SIG-M5 treated with dmso at 0.1 percent for 504 hours (cell line): ENCODE measurements at regions not wholly inside any gene's neighbourhood (a gene's known extent, or its start where the extent isn't known, plus 50 kb on each side); places are given as distances from the start of the nearest gene placed in this dataset.

Experiments
- DNase-seq: peaks from one replicate; lab custom pipeline; 2025; ENCODE audit not compliant: unreplicated experiment; lab: John Stamatoyannopoulos, UW

DNA sequence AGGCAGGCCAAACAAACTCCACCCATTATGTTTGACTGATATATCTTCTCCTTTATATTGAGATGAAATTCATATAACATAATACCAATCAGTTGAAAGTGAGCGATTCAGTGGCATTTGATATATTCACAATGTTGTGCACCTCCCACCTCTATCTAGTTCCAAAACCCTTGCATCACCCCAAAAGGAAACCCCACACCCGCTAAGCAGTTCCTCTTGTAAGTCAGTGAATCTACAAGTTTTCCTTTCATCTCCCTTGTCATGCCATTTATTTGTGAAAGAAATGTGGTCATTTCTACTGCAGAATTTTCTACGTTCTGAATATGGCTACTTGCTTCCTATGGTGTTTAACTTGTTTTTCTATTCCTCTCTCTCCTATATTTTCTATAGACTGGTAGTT is 99.4 kb upstream of the PTPN3 start:
- DNase-seq, result no peak

DNA sequence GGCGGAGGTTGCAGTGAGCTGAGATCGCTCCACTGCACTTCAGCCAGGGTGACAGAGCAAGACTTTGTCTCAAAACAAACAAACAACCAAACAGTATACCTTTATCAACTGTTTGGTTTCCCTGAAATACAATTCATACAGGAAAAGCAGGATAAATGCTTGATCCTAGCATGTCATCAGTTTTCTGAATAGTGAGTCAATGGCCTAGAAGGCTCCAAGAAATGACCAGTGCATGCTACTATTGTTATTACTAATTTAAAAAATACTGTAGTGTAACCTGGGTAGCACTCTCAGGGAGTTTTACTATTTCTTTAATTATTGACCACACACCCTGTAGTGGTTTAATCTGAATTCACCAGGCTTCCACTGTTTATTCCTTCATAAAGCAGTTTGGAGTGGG is 101.0 kb upstream of the PTPN3 start:
- no peak for DNase-seq

DNA sequence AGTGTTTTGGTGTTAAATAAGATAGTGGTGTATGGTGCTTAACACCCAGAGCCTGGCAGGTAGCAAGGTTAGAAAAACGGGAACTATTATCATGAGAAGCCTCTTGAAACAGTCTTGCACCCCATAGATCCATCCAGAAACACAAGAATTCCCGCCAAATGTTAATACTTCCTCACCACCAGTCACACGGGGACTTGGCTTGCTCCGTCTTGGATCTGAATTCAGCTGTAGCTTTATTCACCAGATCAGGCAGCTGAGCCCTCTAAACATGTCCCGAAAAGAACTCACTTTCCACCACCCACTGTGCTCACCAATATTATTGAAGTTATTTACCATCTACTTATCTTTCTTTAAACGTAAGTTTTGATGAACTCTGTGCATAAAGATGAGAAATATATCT is 101.6 kb upstream of the PTPN3 start:
- no peak for DNase-seq

DNA sequence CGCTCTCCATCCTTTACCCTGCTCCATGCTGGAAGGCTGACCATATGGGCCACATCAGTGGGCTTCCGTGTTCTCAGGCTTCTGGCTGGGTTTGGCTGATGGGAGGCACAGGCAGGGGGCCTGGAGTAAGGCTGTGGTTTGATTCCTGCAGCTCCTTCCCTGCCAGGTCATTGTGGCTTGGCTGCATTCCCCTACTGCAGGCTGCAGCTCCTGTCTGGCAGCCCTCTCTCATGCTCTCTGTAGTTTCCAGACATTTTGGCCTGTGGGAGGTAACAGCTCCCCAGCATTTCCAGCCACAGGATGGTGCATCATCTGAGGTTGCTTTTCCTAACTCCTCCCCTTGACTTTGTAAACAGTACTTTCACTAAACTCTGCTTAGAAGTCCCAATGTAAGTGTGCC is 102.0 kb upstream of the PTPN3 start:
- DNase-seq, result peak; percentile 2

DNA sequence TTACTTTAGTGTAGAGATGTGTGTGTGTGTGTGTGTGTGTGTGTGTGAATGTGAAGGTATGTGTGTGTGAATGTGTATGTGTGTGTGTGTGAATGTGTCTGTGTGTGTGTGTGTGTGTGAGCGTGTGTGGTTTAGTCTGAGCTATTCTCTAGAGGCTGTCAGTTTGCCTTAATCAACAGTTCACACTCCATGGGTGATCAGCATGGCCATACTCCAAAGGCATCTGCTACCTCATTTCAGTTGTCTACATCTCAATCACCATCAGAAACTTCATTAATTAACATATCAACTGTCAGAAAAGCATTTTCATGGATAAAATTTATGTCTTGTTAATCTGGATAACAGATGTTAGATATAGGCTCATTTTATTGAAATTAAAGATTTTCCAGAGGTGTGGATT is 103.1 kb upstream of the PTPN3 start:
- DNase-seq, result no peak

DNA sequence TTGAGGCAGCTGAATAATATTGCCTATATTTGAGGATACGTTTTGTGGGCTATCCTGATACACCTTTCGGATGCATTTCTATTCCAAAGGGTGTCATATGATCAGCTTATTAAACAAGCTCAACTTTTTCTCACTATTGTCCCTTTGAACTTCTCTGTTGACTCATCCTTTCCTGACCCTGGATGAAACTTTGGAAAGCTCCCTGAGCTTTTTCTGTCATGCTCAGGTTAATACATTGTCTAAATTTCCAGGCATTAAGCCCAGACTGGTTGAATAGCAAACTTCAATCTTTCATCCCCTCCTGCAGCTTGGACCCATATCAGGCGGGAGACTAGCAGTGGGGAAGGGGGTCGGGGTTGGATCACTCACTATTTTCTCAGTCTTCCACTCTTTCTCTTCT is 104.9 kb upstream of the PTPN3 start:
- no peak for DNase-seq

DNA sequence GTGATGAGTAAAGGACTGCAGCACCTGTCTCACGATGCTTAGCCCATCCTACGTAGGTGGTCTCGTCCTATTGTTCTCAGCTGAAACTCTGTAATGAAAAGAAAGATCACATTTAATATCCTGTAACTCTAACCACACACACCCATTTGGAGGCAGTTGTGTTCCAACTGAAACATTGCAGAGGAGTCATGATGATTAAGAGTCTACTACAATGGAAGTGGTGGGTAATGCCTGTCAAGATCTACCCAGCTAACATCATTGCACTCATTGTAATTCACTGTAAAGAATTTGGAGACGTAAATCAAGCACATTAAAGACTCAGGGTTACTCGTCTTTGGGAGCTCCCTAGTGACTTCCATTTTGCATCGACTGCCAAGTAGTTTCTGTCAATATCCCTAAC is 106.0 kb upstream of the PTPN3 start:
- DNase-seq, result no peak

DNA sequence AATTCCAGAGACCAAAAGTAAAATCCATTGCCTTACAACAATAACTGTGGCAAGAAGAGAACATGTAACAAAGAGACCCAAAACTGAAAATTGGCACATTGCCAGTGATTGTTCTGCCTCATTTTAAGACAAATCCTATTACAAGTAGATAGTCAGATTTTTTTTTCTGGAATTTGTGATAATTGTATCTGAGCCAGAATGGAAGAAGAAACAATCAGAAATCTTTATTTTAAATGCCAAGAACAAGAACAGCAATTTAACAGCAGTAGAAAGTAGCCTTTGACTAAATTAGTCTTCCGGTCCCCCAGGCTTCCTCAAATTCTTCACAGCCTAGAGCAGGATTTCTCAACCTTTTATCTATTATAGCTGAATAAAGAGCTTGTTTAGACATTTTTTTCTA is 106.7 kb upstream of the PTPN3 start:
- no peak for DNase-seq

DNA sequence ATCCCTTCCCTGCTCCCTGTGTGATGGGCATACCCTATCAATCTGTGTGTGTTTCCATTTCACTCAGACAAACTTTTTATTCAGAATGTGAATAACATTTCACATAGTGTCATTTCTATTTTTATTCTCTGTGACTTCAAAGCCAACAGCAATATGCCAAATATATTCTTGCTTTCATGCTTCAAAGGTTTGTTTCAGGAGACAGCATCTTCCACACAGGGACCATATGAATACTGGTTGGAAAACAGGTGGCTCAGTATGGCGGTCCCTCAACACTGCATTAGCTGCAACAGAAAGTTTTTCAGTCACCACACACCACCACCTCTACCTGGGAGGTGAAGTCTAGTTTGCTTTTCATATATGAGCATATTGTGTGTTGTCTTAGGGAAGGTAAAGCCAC is 111.0 kb upstream of the PTPN3 start:
- DNase-seq, result no peak

DNA sequence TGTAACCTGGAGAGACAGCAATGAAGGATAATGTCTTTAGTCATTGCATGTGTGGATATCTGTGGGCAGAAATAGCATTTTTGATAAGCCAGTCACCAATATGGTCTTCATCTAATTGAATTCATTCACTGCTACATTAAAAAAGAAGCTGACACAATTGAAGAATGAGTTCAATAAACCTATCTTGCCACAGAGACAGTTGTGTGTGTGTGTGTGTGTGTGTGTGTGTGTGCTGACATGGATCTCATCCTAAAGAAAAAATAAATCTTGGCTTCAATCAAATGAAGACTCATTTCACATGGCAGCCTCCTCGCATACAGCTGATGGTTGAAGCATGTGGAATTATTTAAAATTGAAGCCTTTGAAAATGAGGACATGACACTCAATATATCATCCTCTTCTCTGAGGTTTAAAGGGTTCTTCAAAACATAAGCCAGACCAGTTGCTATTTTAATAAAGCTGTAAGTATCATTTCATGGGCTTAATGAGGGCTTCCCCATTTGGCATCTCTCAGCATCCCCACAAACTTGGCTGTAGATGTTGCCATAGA is 118.5 kb upstream of the PTPN3 start:
- no peak for DNase-seq

DNA sequence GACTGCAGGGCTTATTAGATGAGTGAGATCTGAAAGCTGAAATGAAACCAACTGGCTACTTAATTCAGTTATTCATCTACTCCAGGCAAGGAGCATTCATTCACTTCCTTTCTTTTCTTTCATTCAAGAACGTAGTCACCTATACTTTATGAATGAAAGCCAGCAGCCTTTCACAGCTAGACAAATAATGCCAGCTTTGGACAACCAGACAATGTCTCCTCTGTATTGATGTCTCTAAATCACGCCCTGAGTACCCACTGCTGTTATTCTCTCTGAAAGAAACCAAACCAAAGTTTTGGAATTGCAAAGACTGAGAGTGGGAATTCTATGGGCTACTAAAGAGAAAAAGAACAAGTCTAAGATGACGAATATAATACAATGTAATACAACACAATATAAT is 121.2 kb upstream of the PTPN3 start:
- DNase-seq, result no peak

DNA sequence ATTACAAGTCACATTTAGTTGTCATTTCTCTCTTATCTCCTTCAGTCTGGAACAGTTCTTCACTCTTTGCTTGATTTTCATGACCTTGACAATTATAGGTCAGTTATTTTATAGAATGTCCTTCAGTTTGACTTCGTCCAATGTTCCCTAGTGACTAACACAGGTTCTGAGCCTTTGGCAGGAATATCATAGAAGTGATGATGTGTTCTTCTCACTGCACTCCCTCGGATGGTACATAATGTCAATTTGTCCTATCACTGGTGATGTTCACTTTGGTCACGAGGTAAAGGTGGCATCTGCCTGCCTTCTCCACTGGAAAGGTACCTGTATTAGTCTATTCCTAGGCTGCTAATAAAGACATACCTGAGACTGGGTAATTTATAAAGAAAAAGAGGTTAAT is 126.0 kb upstream of the PTPN3 start:
- no peak for DNase-seq

DNA sequence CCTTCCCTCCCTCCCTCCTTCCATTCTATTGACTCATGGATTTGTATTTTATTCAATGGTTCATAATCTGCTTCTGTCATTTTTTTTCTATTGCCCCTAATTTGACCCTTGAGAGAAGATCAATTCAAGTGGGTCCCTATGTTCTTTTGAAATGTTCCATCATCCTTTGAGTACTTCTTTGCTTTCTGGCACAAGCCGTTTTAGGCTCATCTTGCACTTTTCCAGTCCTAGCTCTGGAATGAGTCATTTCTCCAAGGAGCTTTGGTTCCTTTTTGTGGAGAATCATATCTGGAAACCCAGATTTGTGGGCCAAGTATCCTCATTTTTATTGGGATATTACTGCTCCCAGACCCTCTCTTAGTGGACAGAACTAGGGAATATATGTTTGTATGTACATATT is 126.8 kb upstream of the PTPN3 start:
- DNase-seq, result no peak

DNA sequence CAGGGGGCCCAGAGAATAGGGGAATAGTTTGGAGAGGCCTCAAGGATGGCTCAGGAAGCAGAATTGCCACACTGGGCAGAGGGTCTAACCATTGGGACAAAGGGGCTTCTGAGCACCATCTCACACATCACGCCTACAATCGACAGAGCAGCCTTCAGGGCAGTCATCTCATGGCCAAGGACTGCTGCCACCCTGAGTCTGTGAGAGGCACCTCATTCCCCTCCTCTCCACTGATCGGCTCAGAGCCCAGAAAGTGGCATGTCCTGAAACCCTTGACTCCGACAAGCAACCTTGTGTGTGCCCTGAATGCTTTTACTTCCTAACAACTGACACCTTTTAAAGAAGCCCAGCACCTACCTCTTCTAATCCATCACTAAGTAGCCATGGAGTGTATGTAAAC is 128.9 kb upstream of the PTPN3 start:
- no peak for DNase-seq

DNA sequence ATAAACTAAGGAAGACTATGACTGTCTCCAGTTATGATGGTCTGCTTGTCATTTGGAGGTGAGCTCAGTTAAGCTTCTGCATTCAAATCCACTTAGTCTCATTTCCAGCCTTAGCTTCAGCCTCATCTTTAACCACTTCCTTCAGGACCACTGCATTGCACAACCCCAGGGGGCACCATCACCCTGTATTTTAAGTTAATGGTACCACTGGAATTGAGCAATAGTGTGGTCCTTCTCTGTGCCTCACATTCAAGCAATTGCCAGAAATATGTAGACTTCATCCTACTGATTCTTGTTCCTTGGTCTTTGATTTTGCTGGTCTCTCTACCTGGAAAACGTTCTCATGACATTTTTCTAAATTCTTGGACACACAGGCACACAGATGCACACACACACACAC is 131.5 kb upstream of the PTPN3 start:
- peak; percentile 0 for DNase-seq

DNA sequence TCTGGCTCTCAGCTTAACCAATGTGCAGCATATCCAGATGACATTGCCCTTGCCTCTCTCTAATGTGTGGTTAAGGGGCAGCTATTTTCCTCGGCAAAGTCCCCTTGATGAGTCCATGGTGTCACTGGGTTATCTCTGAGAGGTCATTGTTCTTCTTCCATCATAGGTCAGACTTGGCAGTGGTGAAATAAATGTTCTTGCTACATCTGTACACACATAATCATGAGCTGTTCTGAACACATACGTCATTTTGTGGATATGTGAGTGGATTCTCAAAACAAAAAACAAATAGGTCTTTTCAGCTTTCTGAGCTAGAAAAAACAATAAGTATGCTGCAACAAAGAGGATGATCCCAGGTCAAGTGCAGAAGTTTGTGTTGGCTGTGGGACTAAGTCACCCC is 134.7 kb upstream of the PTPN3 start:
- no peak for DNase-seq

DNA sequence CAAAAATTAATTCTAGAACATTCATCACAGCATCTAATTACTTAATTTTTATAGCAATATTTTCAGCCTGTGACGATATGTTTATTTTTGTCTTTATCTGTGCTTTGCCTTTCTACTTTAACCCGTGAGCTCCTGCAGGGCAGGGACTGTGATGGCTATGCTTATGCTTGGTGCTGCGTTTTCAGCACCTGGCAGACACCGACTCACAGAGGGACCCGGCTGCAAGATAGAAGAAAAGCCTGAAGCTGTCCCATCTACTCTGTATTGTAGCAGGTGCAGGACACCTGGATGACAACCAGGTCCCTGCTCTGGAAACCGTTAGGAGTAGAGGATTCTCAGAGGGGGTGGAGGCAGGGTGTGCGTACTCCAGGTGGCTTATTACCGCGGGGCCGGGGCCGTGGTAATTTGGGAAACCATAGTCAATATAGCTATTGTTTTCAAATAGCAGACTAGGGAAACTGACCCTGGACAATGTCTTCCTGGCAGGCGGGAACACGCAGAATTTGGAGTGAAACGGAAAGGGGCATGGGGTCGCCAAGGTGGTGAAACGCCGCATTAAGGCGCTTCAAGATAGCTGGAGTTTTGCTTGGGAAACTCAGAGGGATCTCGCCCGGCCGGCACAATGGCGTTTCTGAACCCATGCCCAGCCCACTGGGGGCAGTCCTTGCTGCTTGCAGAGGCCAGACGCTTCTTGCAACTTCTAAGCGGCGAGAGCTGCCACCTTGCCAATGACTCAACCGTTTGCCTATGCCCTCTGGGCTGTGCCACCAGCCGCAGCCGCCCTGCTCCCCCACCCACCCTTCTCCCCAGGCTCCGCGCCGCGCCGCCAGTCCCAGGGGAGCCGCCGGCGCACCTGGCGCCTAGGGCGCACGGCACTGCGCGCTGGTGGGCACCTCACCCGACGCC is 140.1 kb upstream of the PALM2AKAP2 start:
- peak; percentile 9 for DNase-seq

DNA sequence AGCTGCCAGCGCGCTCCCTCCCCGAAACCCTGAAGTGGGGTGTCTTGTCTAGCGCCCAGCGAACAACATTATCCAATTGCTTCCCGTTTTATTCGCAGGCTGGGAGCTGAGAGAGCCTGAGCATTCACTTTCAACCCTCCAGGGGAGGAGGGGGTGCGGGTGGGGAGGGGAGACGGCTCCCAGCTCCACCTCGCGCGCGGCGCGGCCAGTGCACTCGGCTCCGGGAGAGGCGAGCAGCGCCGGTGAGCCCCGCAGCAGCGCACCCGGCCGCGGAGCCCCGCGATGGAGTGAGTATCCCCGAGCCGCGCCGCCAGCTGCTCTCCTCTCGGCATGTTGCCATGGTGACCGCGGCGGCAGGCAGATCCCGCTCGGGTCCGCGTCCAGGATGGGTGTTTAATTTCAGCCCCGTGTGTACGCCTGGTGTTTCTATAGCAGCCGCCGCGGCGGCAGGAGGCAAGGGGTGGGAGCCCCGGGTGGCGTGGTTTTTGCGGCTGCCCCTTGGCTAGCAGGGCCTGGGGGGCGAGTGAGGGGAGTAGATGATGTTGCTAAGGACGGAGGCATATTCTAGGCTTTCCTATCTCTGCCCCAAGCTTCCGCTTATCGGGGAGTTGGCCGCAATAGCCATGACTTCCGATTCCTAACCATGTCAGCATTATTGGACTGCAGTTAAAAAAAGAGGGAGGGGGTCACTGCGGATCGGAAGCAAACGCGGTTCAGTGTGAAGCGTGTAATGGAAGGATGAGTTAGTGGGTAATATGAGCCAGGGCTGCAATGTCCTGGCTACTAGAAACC is 139.2 kb upstream of the PALM2AKAP2 start:
- no peak for DNase-seq

DNA sequence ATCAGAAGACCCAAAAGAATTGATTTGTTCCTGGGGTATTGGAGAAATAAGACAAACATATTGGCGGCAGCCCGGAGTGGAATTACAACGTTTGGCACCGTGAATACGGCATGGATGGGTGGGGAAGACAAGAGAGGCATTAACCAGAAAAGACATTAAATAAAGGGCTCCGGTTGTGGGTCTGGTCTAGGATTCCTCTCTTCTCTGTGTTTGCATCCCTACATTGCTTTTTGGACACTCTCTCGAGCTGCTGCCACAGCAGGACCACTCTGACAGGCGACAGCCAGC is 138.7 kb upstream of the PALM2AKAP2 start:
- no peak for DNase-seq

DNA sequence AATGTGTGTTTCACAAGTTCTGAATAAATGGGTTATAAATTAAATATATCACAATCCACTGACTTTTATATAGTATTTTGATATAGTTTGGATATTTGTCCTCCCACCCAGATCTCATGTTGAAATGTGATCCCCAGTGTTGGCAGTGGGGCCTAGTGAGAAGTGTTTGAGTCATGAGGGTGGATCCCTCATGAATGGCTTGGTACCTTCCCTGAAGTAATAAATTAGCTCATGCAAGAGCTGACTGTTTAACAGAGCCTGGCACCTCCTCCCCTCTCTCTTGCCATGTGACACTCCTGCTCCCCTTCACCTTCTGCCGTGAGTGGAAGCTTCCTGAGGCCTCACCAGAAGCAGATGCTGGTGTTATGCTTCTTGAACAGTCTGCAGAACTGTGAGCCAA is 127.9 kb upstream of the PALM2AKAP2 start:
- no peak for DNase-seq

DNA sequence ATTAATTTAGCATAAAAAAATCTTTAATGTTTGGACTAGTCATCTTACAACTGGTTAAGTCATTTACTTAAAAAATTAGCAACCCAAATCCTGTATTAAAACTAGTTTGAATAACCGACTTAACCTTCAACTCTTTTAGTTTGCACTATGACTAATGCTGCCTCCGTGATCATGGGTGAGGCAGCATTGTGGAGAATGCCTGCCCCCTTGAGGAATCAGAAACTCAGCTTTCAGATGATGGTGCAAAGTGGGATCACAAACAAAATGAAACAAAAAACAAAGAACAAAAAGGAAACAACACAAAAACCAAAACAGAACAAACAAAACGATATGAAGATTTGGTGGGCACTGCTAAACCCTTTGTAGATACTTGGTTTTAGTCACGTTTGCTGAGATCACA is 127.0 kb upstream of the PALM2AKAP2 start:
- peak; percentile 24 for DNase-seq

DNA sequence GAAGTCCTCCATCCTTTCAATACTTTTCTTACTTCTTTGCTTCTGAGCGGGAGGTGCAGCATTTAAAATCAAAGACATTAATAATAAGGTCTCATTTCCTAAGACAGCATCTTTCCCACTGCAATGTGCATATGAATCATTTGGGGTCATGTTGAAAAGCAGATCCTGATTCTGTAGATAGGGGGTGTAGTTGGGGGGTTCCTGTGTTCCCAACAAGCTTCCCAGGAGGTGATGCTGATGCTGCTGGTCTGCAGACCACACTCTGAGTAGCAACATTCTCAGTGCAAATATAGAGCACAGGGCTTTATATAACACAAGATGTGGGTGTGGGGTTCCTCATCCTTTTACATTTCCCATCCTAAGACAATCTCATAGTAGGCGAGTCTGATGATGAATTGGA is 126.5 kb upstream of the PALM2AKAP2 start:
- DNase-seq, result no peak
